ENCODE measurements at regions not wholly inside any gene's neighbourhood (a gene's known extent, or its start where the extent isn't known, plus 50 kb on each side); places are given as distances from the start of the nearest gene placed in this dataset.

- H3K9me3 ChIP-seq: no peaks in the 10 kb centered on the region
- H3K4me3 ChIP-seq: no peak overlapping the region
- WGBS, 2 donors: 87 to 89% methylated on average over 12 to 13 of the region's 13 CpGs
- ATAC-seq (ENCODE audit: low FRiP score in 2 of 2) (no peak), DNase-seq (no peak)
- H3K4me1 ChIP-seq: peaks cover 0 to 10% (median 3%) of the 10 kb centered on the region in 4 donors
- H3K27ac ChIP-seq: no peak overlapping the region
- H3K36me3 ChIP-seq: no peaks in the 10 kb centered on the region
- TF ChIP-seq POLR2AphosphoS5 (IDR thresholded peaks at IDR 0.05): no peak
- no peak for TF ChIP-seq POLR2A (IDR thresholded peaks at IDR 0.05)
- TF ChIP-seq EP300 (IDR thresholded peaks at IDR 0.05): no peak
- no peak for TF ChIP-seq CTCF (IDR thresholded peaks at IDR 0.05)
- H3K27me3 ChIP-seq: no peaks in the 10 kb centered on the region
Measured at GRCh38 chr3:72316501-72317279, 531.6 kb downstream of the SHQ1 start.

- DNase-seq: no peak
- Histone ChIP-seq H3K9me3 (no peaks in the 10 kb centered on the region), H3K36me3 (no peaks in the 10 kb centered on the region), H3K4me3 (no peak overlapping the region), H3K27me3 (no peaks in the 10 kb centered on the region), H3K27ac (no peak overlapping the region), H3K4me1 (peaks cover 10 to 26% (median 23%) of the 10 kb centered on the region in 4 donors)
- TF ChIP-seq CTCF (IDR thresholded peaks at IDR 0.05): no peak
- TF ChIP-seq POLR2AphosphoS5 (IDR thresholded peaks at IDR 0.05): no peak
- TF ChIP-seq POLR2A (IDR thresholded peaks at IDR 0.05): no peak
- no peak for TF ChIP-seq EP300 (IDR thresholded peaks at IDR 0.05)
- ATAC-seq (ENCODE audit: low FRiP score in 2 of 2): no peak
- 100% methylated on average over 1 of the region's 1 CpG for WGBS, 2 donors
Measured at GRCh38 chr3:72313308-72313707, 528.4 kb upstream of the PROK2 start.

- H3K4me3 ChIP-seq: no peak overlapping the region
- H3K27me3 ChIP-seq: no peaks in the 10 kb centered on the region
- 78 to 89% methylated on average over 6 of the region's 6 CpGs for WGBS, 2 donors
- no peaks in the 10 kb centered on the region for H3K9me3 ChIP-seq
- H3K4me1 ChIP-seq: peaks cover 10 to 26% (median 22%) of the 10 kb centered on the region in 4 donors
- DNase-seq: no peak
- ATAC-seq (ENCODE audit: low FRiP score in 2 of 2): no peak
- H3K27ac ChIP-seq: no peak overlapping the region
- TF ChIP-seq CTCF (IDR thresholded peaks at IDR 0.05): no peak
- TF ChIP-seq POLR2AphosphoS5 (IDR thresholded peaks at IDR 0.05): no peak
- no peak for TF ChIP-seq POLR2A (IDR thresholded peaks at IDR 0.05)
- TF ChIP-seq EP300 (IDR thresholded peaks at IDR 0.05): no peak
- H3K36me3 ChIP-seq: no peaks in the 10 kb centered on the region
Measured at GRCh38 chr3:72312339-72312738, 527.4 kb upstream of the PROK2 start.

- peak overlapping the region in 3 of 4 donors; percentile 49 to 80 (median 61) for H3K27ac ChIP-seq
- H3K27me3 ChIP-seq: no peaks in the 10 kb centered on the region
- no peaks in the 10 kb centered on the region for H3K9me3 ChIP-seq
- TF ChIP-seq POLR2A (IDR thresholded peaks at IDR 0.05) (no peak), EP300 (IDR thresholded peaks at IDR 0.05) (no peak), CTCF (IDR thresholded peaks at IDR 0.05) (no peak), POLR2AphosphoS5 (IDR thresholded peaks at IDR 0.05) (no peak)
- H3K36me3 ChIP-seq: no peaks in the 10 kb centered on the region
- DNase-seq (no peak), ATAC-seq (ENCODE audit: low FRiP score in 2 of 2) (no peak)
- peaks cover 10 to 26% (median 22%) of the 10 kb centered on the region in 4 donors for H3K4me1 ChIP-seq
- no peak overlapping the region for H3K4me3 ChIP-seq
- 76 to 78% methylated on average over 7 of the region's 7 CpGs for WGBS, 2 donors
Measured at GRCh38 chr3:72311425-72311824, 526.5 kb upstream of the PROK2 start.
